Neural cell (in vitro differentiated cells): ENCODE measurements at regions not wholly inside any gene's neighbourhood (a gene's known extent, or its start where the extent isn't known, plus 50 kb on each side); places are given as distances from the start of the nearest gene placed in this dataset.

ENCODE experiments used
- CTCF ChIP-seq: fragments of 450-650 bp; IDR thresholded peaks from 2 replicates; pipeline ENCODE4 v1.5.1; 2014; ENCODE audit warnings: antibody characterized with exemption, mild to moderate bottlenecking, moderate library complexity; ENCODE audit not compliant: poor library complexity, severe bottlenecking
- EP300 ChIP-seq: fragments of 450-650 bp; conservative IDR thresholded peaks from 2 replicates; pipeline ENCODE4 v1.6.1; 2014; ENCODE audit warnings: antibody characterized with exemption, mild to moderate bottlenecking, moderate library complexity; ENCODE audit not compliant: poor library complexity, severe bottlenecking
- EZH2 ChIP-seq: fragments of 200-600, 300-800 bp; shearing (Covaris generic), sonication (generic); IDR thresholded peaks from 2 replicates; pipeline ENCODE4 v1.6.1; 2014; ENCODE audit warnings: antibody characterized with exemption, low read length, borderline replicate concordance, mild to moderate bottlenecking; ENCODE audit not compliant: insufficient read depth, poor library complexity, severe bottlenecking
- RAD21 ChIP-seq: fragments of 450-650 bp; conservative IDR thresholded peaks from 2 replicates; pipeline ENCODE4 v1.6.1; 2014; ENCODE audit warnings: antibody characterized with exemption, mild to moderate bottlenecking, moderate library complexity
- SMC3 ChIP-seq: fragments of 450-650 bp; conservative IDR thresholded peaks from 2 replicates; pipeline ENCODE4 v1.6.1; 2014; ENCODE audit warnings: antibody characterized with exemption, mild to moderate bottlenecking, moderate library complexity; ENCODE audit not compliant: poor library complexity
- TF ChIP-seq, protein P1 (sequence below): IDR thresholded peaks from 2 replicates; pipeline ENCODE4 v1.6.1; 2012; ENCODE audit warnings: borderline replicate concordance

DNA sequence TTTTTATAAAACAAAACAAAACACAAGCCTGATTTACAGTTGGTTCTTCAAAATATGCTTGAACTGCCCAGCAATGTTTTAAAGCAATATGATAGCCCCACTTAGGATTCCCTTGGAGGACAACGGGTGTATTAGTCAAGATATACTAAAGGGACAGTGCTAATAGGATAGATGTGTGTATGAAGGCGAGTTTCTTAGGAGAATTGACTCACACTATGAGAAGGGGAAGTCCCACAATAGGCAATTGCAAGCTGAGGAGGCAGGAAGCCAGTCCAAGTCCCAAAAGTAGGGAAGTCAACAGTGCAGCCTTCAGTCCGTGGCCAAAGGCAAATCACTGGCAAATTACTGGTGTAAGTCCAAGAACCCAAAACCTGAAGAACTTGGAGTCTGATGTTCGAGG lies 167.9 kb downstream of the CBLN2 start:
- no peak for TF ChIP-seq SMC3
- TF ChIP-seq CTCF, result no peak
- TF ChIP-seq EP300, result no peak
- no peak for TF ChIP-seq RAD21
- TF ChIP-seq, protein P1, sequence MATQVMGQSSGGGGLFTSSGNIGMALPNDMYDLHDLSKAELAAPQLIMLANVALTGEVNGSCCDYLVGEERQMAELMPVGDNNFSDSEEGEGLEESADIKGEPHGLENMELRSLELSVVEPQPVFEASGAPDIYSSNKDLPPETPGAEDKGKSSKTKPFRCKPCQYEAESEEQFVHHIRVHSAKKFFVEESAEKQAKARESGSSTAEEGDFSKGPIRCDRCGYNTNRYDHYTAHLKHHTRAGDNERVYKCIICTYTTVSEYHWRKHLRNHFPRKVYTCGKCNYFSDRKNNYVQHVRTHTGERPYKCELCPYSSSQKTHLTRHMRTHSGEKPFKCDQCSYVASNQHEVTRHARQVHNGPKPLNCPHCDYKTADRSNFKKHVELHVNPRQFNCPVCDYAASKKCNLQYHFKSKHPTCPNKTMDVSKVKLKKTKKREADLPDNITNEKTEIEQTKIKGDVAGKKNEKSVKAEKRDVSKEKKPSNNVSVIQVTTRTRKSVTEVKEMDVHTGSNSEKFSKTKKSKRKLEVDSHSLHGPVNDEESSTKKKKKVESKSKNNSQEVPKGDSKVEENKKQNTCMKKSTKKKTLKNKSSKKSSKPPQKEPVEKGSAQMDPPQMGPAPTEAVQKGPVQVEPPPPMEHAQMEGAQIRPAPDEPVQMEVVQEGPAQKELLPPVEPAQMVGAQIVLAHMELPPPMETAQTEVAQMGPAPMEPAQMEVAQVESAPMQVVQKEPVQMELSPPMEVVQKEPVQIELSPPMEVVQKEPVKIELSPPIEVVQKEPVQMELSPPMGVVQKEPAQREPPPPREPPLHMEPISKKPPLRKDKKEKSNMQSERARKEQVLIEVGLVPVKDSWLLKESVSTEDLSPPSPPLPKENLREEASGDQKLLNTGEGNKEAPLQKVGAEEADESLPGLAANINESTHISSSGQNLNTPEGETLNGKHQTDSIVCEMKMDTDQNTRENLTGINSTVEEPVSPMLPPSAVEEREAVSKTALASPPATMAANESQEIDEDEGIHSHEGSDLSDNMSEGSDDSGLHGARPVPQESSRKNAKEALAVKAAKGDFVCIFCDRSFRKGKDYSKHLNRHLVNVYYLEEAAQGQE, result no peak
- no peak for TF ChIP-seq EZH2
